Colonic mucosa (tissue), 4 donors: ENCODE measurements at regions not wholly inside any gene's neighbourhood (a gene's known extent, or its start where the extent isn't known, plus 50 kb on each side); places are given as distances from the start of the nearest gene placed in this dataset.

ENCODE experiments used
- DNase-seq: peaks from one replicate; pipeline ENCODE4 v3.0.0-alpha.2; 2020
- H3K27ac ChIP-seq: fragments of 200-600 bp; one replicate; pipeline ENCODE4 v1.8.0; 2021
- H3K27me3 ChIP-seq: fragments of 200-600 bp; one replicate; pipeline ENCODE4 v1.8.0; 2021
- H3K36me3 ChIP-seq: fragments of 200-600 bp; one replicate; pipeline ENCODE4 v1.8.0; 2021
- H3K4me1 ChIP-seq: fragments of 200-600 bp; one replicate; pipeline ENCODE4 v1.8.0; 2021; ENCODE audit warnings: mild to moderate bottlenecking
- H3K4me3 ChIP-seq: fragments of 200-600 bp; one replicate; pipeline ENCODE4 v1.8.0; 2021
- H3K9ac ChIP-seq, 2 donors: one replicate each; pipeline ENCODE4 v1.7.0; 2013; ENCODE audit warnings: control low read depth in 2 of 2, low read depth in 2 of 2, low read length in 2 of 2
- H3K9me3 ChIP-seq: fragments of 200-600 bp; one replicate; pipeline ENCODE4 v1.8.0; 2021
- intact Hi-C: fragments of 100-400 bp; cut with DNase I; formaldehyde crosslinking; loops from one replicate; pipeline ENCODE4 v1.14.1; 2022
- TF ChIP-seq, protein P1 (sequence below): fragments of 200-600 bp; IDR thresholded peaks from one replicate; pipeline ENCODE4 v1.8.0; 2022; ENCODE audit warnings: antibody characterized with exemption, mild to moderate bottlenecking
- donor health status: healthy.
- donor health status: DM: no; HTN: no; CAD: no.
- donor health status: DM: no; HTN: no; CAD: no.

DNA sequence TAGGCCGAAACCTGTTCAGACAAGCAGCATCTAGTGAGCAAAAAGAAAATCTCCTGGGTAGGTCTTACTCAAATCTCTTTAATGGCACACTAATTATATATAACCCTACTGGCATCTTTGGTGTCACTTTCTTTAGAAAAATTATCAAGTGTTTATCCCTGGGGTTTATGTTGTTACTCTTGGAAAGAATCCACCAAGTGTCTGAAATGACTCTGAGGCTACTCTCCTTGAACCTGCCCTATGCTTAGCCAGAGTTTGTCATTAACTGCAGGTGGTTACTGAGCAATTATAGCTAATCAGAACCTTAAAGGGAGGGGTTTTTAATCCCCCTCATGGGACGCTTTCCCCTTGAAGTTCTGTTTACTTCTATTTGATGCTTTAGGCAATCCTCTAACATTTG lies 381.9 kb downstream of the PLK2 start:
- DNase-seq: no peak
- TF ChIP-seq, protein P1, sequence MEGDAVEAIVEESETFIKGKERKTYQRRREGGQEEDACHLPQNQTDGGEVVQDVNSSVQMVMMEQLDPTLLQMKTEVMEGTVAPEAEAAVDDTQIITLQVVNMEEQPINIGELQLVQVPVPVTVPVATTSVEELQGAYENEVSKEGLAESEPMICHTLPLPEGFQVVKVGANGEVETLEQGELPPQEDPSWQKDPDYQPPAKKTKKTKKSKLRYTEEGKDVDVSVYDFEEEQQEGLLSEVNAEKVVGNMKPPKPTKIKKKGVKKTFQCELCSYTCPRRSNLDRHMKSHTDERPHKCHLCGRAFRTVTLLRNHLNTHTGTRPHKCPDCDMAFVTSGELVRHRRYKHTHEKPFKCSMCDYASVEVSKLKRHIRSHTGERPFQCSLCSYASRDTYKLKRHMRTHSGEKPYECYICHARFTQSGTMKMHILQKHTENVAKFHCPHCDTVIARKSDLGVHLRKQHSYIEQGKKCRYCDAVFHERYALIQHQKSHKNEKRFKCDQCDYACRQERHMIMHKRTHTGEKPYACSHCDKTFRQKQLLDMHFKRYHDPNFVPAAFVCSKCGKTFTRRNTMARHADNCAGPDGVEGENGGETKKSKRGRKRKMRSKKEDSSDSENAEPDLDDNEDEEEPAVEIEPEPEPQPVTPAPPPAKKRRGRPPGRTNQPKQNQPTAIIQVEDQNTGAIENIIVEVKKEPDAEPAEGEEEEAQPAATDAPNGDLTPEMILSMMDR: no peak
- Histone ChIP-seq H3K4me1 (no peaks in the 10 kb centered on the region), H3K4me3 (no peak overlapping the region), H3K9ac (no peak overlapping the region), H3K27ac (no peak overlapping the region), H3K36me3 (no peaks in the 10 kb centered on the region), H3K9me3 (no peaks in the 10 kb centered on the region), H3K27me3 (no peaks in the 10 kb centered on the region)
- intact Hi-C loops: loop anchor here (10.0 kb wide), 1 partner anchor 377 kb away; no protein-coding TSS in a partner anchor

DNA sequence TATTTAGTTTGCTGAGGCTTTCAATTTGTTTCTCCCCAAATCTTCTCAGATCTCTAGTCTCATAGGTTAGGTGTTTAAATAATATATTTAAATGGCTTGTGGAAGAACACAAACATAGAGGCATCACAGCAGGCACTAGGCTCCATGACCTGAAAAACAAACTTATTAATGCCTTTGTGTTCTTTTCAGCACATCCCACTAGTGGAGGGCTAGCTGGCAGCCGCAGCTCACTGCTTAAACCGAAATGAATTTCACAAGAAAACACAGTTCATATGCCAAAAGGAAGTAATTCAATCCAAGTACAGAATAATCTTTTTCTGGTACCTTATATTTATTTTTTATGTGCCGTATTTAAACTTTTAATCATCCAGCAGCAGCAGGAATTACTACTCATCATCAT lies 382.5 kb downstream of the PLK2 start:
- Histone ChIP-seq H3K27ac (no peak overlapping the region), H3K9ac (no peak overlapping the region), H3K27me3 (no peaks in the 10 kb centered on the region), H3K9me3 (no peaks in the 10 kb centered on the region), H3K4me1 (no peaks in the 10 kb centered on the region), H3K36me3 (no peaks in the 10 kb centered on the region), H3K4me3 (no peak overlapping the region)
- TF ChIP-seq, protein P1: no peak
- no peak for DNase-seq
- intact Hi-C loops: loop anchor here (10.0 kb wide), 1 partner anchor 377 kb away; no protein-coding TSS in a partner anchor

DNA sequence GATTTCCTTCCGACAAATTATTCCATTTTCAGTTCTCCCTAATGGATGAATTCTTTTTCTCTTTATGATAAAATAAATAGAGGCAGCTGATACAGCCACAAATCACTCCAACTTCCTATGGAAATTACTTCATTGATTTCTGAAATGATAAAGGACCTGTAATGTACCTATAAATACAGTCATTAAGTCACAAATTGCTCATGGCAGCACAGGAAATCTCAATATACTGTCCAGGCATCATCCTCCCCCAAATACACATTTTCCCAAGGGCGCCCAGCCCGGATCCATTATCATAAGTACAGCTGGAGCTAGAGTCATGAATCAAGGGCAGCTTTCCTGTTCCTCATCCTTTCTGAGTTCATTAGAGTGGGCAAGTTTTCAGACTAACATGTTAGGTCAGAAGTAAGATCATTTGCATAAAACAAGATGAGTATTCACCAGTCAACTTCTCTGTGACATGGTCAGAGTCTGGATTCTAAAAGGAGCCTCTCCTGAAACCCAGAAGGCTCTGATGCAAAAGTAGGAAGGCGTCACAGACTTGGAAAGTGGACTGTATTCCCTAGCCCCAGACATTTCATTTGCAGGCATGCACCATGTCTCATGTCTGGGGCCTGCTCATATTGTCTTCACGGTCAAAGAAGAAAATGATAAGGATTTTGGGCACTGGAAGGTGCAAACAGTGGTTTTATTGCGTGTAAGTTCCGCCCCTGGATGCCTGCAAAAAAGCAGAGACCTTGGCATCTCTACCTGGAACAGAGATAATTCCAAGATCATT lies 383.2 kb downstream of the PLK2 start:
- Histone ChIP-seq H3K9me3 (no peaks in the 10 kb centered on the region), H3K4me3 (no peak overlapping the region), H3K36me3 (no peaks in the 10 kb centered on the region), H3K27ac (no peak overlapping the region), H3K4me1 (no peaks in the 10 kb centered on the region), H3K27me3 (no peaks in the 10 kb centered on the region), H3K9ac (no peak overlapping the region)
- no peak for DNase-seq
- TF ChIP-seq, protein P1: no peak
- intact Hi-C loops: loop anchor here (10.0 kb wide), 1 partner anchor 378 kb away; no protein-coding TSS in a partner anchor

DNA sequence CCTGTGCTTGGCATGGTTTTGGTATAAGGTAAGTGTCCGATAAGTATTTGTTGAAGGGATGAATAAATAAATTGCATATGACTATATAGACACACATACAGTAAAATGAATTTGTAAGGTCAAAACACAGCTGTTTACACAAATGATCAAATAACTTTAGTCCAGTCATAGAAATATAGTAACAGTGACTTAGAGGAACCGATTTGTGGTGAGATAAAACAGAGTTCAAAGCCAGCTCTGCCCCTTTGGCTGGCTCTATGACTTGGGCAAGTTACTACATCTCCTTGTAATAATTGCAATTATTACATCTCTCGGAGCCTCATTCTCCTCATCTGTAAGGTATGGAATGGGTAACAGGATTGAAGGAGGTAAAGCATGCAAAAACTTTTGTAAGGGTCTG lies 384.0 kb downstream of the PLK2 start:
- H3K9me3 ChIP-seq: no peaks in the 10 kb centered on the region
- no peak overlapping the region for H3K9ac ChIP-seq
- TF ChIP-seq, protein P1: no peak
- H3K4me1 ChIP-seq: no peaks in the 10 kb centered on the region
- H3K4me3 ChIP-seq: no peak overlapping the region
- DNase-seq: no peak
- intact Hi-C loops: loop anchor here (10.0 kb wide), 1 partner anchor 379 kb away; no protein-coding TSS in a partner anchor
- H3K36me3 ChIP-seq: no peaks in the 10 kb centered on the region
- H3K27ac ChIP-seq: no peak overlapping the region
- H3K27me3 ChIP-seq: no peaks in the 10 kb centered on the region

DNA sequence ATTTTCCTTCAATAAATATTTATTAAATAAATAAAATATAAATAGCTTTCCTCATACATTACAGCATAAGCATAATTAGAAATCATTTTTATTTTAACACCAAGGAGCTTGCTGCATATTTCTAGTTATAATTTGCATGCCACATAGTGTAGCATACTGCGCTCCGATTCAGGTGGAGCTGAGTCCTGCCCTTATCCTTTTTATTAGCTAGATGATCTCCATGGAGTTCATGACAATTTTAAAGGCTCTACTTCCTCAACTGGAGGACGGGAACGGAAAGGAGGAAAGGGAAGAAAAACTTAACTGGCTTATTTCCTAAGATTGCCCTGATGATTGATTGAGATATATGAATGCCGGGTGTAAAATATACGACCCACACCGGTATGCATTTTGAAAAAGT lies 385.2 kb downstream of the PLK2 start:
- no peak overlapping the region for H3K9ac ChIP-seq
- intact Hi-C loops: loop anchor here (10.0 kb wide), 1 partner anchor 380 kb away; no protein-coding TSS in a partner anchor
- H3K9me3 ChIP-seq: no peaks in the 10 kb centered on the region
- H3K36me3 ChIP-seq: no peaks in the 10 kb centered on the region
- TF ChIP-seq, protein P1: no peak
- H3K4me1 ChIP-seq: no peaks in the 10 kb centered on the region
- DNase-seq: no peak
- H3K4me3 ChIP-seq: no peak overlapping the region
- no peaks in the 10 kb centered on the region for H3K27me3 ChIP-seq
- peak overlapping the region; percentile 21 for H3K27ac ChIP-seq
